VCaP (cell line): ENCODE measurements at regions not wholly inside any gene's neighbourhood (a gene's known extent, or its start where the extent isn't known, plus 50 kb on each side); places are given as distances from the start of the nearest gene placed in this dataset.

Source experiments
- H3K27ac ChIP-seq: fragments of 450-650 bp; 2 replicates; pipeline ENCODE4 v1.5.1; 2017
- CTCF ChIP-seq: fragments of 450-650 bp; conservative IDR thresholded peaks from 2 replicates; pipeline ENCODE4 v1.5.1; 2017; ENCODE audit warnings: mild to moderate bottlenecking, moderate library complexity

GRCh38 chr7:153030976-153031375 lies 271.4 kb downstream of the ACTR3B start:
- no peak overlapping the region for H3K27ac ChIP-seq
- no peak for TF ChIP-seq CTCF

- H3K27ac ChIP-seq, result no peak overlapping the region
- TF ChIP-seq CTCF, result no peak
Observed at GRCh38 chr7:153034791-153035190, 275.2 kb downstream of the ACTR3B start.

GRCh38 chr7:153036396-153037063 lies 277.0 kb downstream of the ACTR3B start:
- no peak for TF ChIP-seq CTCF
- H3K27ac ChIP-seq, result no peak overlapping the region

- H3K27ac ChIP-seq, result no peak overlapping the region
- no peak for TF ChIP-seq CTCF
Observed at GRCh38 chr7:153043440-153043839, 283.9 kb downstream of the ACTR3B start.

GRCh38 chr7:153044981-153045380 lies 285.4 kb downstream of the ACTR3B start:
- TF ChIP-seq CTCF, result no peak
- H3K27ac ChIP-seq, result no peak overlapping the region

- H3K27ac ChIP-seq, result no peak overlapping the region
- TF ChIP-seq CTCF, result no peak
Observed at GRCh38 chr7:153047079-153047959, 287.8 kb downstream of the ACTR3B start.

- no peak for TF ChIP-seq CTCF
- no peak overlapping the region for H3K27ac ChIP-seq
Observed at GRCh38 chr7:153052206-153052605, 292.7 kb downstream of the ACTR3B start.
